ENCODE measurements at regions not wholly inside any gene's neighbourhood (a gene's known extent, or its start where the extent isn't known, plus 50 kb on each side); places are given as distances from the start of the nearest gene placed in this dataset.

GRCh38 chr7:25895792-25896171, 256.2 kb upstream of the NFE2L3 start:
- DNase-seq, result no peak

GRCh38 chr7:25897261-25897782, 254.7 kb upstream of the NFE2L3 start:
- DNase-seq, result no peak

GRCh38 chr7:25900245-25900644, 251.8 kb upstream of the NFE2L3 start:
- no peak for DNase-seq

- no peak for DNase-seq
Measured at GRCh38 chr7:25900877-25901276, 251.1 kb upstream of the NFE2L3 start.

GRCh38 chr7:25901658-25902057, 250.3 kb upstream of the NFE2L3 start:
- no peak for DNase-seq

- DNase-seq, result no peak
Measured at GRCh38 chr7:25906003-25906402, 246.0 kb upstream of the NFE2L3 start.

- DNase-seq, result no peak
Measured at GRCh38 chr7:25906760-25907159, 245.2 kb upstream of the NFE2L3 start.

- no peak for DNase-seq
Measured at GRCh38 chr7:25907214-25907613, 244.8 kb upstream of the NFE2L3 start.

- DNase-seq, result no peak
Measured at GRCh38 chr7:25907731-25908130, 244.3 kb upstream of the NFE2L3 start.

GRCh38 chr7:25908154-25908949, 243.6 kb upstream of the NFE2L3 start:
- no peak for DNase-seq

GRCh38 chr7:25911738-25912607, 240.0 kb upstream of the NFE2L3 start:
- DNase-seq, result no peak

GRCh38 chr7:25913598-25914224, 238.3 kb upstream of the NFE2L3 start:
- no peak for DNase-seq

- DNase-seq, result no peak
Measured at GRCh38 chr7:25918731-25919130, 233.3 kb upstream of the NFE2L3 start.

- DNase-seq, result no peak
Measured at GRCh38 chr7:25922296-25922695, 229.7 kb upstream of the NFE2L3 start.

GRCh38 chr7:25923741-25924460, 228.1 kb upstream of the NFE2L3 start:
- no peak for DNase-seq

GRCh38 chr7:25926009-25926408, 226.0 kb upstream of the NFE2L3 start:
- no peak for DNase-seq

GRCh38 chr7:25926451-25926850, 225.5 kb upstream of the NFE2L3 start:
- DNase-seq, result no peak

GRCh38 chr7:25926891-25927625, 224.9 kb upstream of the NFE2L3 start:
- no peak for DNase-seq

- no peak for DNase-seq
Measured at GRCh38 chr7:25927626-25927978, 224.4 kb upstream of the NFE2L3 start.

GRCh38 chr7:25928549-25929330, 223.3 kb upstream of the NFE2L3 start:
- no peak for DNase-seq

GRCh38 chr7:25929448-25929847, 222.6 kb upstream of the NFE2L3 start:
- no peak for DNase-seq

All from NCI-H774 (cell line).